KG1 (cell line): ENCODE measurements at regions not wholly inside any gene's neighbourhood (a gene's known extent, or its start where the extent isn't known, plus 50 kb on each side); places are given as distances from the start of the nearest gene placed in this dataset.
A peak's percentile ranks its signal among the peaks of the same experiment; 100 is the strongest.

ENCODE experiments used
- DNase-seq: peaks from one replicate; lab custom pipeline; 2025; lab: John Stamatoyannopoulos, UW

GRCh38 chr20:50273601-50274491, 83.2 kb downstream of the CEBPB start:
- no peak for DNase-seq

- peak; percentile 39 for DNase-seq
Measured at GRCh38 chr20:50274570-50275430, 84.2 kb downstream of the CEBPB start.

GRCh38 chr20:50276119-50277063, 85.8 kb downstream of the CEBPB start:
- DNase-seq: peak; percentile 36

DNA sequence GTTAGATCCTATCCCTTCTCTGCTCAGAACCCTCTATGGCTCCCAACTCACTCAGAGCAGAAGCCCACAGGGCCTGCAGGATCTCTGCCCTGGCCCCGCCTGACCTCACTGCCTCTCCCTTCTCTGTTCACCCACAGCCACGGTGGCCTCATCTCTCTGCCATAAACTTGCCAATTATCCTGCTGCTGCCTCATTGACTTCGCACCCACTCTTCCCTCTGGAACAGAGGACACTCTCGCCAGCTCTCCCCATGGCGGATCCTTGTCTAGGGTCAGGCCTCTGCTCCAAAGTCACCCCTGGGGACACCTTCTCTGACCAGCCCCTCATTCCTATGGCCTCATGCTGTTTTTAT, 86.4 kb downstream of the CEBPB start:
- DNase-seq: no peak

DNA sequence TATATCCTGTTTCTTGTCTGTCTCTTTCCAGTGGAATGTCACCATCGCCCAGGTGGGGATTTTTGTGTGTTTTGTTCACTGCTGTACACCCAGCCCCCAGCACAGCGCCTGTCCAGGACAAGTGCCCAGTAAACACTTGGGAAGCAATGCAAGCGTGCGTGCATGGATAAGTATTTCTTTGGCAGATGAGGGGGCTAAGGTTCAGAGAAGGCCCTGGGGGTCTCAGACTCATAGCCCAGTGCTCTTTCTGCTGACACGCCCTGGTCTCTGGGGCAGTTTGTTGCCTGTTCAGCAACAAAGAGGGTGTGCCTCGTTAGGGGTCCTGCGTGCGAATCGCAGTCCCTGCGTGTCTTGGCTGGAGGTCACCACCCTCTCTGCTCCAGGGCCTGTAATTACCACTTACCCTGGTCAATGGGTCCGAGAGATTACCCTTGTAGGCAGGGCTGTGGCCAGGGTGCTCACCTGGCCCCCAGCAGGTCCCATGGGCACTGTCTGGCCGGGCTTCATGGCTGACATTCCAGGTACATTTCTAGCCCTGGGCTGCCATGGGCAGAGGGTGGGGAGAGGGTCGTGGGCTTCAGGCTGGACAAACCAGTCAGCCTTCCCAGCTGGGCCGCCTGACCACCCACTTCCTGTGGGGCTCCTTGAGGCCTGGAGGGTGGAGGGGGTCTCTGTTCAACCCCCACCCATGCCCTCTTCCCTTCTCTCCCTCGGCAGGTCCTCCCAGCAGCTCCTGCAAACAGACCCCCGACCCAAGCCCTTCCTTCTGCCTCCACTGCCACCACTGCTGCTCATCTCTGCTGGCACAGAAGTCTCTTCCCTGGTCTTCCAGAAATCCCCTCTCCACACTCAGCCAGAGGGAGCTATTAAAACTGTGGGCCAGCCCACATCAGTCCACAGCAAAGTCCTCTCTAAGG, 87.1 kb downstream of the CEBPB start:
- no peak for DNase-seq

DNA sequence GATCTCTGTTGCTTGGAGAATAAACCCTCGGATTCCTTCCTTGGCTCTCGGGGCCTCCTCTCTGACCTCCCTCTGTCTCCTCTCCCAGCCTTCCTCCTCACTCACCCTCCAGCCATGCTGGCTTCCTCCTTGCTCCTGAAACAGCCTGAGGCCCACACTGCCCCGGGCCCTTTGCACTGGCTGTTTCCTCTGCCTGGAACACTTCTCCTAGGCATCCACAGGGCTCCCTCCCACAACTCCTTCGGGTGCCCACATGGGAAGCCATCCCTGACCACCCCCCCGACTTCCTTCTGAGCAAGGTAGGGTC, 87.7 kb downstream of the CEBPB start:
- no peak for DNase-seq

- DNase-seq: no peak
Measured at GRCh38 chr20:50278684-50279531, 88.3 kb downstream of the CEBPB start.

- no peak for DNase-seq
Measured at GRCh38 chr20:50279988-50280850, 89.6 kb downstream of the CEBPB start.

DNA sequence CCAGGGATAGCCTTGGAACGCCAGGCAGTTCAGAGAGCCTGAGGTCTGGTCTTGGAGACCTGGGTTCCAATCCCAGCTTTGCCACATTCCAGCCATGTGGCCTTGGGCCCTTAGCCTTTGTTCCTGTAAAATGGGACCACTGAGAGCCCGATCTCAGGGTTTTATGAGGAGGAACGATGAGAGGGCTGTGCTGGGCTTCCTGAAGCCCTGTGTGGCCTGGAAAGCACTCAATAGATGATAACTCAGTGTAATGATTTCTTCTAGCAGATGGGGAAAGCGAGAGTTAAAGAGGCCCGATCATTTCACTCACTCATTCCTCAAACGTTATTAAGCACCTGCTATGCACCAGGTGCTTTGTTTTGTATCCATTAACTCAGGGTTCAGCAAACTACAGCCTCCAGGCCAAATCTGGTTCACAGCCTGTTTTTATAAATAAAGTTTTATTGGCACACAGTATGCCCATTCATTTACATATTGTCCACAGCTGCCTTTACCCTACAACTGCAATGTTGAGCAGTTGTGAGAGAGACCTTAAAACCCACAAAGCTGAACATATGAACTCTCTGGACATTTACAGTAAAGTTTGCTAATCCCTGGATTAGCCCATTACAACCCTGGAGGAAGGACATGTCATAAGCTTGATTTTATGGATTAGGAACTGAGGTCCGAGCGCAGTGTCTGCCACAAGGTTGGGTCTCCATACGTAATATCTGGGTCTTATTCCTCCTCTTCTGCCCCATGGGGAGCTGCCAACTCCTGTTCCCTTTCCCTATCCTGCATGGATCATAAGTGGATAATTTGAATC, 90.4 kb downstream of the CEBPB start:
- no peak for DNase-seq

DNA sequence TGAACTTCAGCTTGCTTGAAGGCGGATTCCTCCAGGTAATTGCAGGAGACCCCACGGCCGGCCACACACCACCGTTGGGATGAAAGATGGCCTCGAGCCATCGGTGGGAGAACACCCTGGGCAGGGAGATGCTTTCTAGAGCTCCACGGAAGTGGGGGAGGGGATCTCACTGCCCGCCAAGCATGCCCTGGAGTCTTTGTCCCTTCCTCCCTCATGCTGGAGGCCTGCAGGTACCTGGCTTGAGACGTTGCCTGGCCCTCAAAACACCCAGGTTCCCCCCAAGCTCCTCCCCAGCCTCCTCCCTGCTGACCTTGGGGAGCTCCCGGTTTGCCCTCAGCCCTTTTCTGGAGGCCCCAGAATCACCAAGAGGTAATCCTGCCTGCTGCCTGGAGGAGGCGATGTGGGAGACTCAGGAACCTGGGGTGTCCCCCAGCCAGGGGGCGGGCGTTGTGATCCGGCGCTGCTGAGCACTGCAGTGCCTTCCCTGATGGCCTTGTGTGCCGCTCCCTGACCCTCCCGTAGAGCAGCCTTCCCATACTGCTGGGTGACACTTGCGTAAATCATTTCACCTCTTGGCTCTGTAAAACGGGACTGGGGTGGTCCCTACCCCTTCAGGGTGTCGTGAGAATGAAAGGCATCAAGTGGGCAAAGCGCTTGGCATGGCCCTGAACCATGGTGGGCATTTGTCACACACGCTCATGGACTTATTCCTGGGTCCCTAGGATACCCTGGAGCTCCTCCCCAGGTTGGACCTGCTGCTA, 91.4 kb downstream of the CEBPB start:
- DNase-seq: no peak

GRCh38 chr20:50282592-50283241, 92.1 kb downstream of the CEBPB start:
- DNase-seq: no peak

GRCh38 chr20:50283370-50283769, 92.7 kb downstream of the CEBPB start:
- DNase-seq: no peak

DNA sequence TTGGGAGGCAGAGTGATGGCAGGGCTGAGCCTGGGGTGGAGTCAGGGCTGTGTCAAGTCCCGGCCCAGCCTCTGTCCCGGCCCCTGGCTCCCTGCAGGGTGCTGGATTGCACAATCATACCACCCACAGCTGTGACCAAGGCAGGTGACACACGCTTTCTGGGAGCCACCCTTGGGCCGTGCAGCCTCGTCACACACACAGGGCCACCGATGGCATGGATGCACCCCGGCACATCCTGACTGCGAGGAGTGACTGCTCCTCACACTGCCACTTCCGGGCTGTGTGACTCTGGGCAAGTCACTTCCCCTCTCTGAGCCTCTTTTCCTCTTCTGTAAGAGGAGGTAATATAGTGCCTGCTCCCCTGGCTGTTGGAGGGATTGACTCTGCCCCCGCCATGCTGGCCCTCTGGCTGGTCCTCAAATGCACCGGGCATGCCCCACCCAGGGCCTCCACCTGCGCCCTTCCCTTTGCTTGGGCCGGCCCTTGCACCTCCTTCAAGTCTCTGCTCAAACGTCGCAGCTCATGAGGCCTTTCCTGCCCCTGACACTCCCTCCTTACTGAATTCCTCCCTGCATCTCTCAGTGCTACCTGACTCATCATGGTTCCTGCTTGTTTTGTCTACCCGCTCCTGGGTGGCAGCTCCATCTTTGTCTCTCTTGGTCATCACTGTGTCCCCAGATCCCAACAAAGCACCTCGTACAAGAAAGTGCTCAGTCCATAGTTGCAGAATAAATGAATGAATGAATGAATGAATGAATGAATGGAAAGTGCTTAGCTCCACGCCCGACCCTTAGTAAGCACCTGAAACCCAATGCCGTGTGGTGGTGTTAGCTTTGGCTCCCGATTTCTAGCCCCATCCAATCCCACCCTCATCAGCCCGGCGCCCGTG, 93.5 kb downstream of the CEBPB start:
- DNase-seq: no peak

DNA sequence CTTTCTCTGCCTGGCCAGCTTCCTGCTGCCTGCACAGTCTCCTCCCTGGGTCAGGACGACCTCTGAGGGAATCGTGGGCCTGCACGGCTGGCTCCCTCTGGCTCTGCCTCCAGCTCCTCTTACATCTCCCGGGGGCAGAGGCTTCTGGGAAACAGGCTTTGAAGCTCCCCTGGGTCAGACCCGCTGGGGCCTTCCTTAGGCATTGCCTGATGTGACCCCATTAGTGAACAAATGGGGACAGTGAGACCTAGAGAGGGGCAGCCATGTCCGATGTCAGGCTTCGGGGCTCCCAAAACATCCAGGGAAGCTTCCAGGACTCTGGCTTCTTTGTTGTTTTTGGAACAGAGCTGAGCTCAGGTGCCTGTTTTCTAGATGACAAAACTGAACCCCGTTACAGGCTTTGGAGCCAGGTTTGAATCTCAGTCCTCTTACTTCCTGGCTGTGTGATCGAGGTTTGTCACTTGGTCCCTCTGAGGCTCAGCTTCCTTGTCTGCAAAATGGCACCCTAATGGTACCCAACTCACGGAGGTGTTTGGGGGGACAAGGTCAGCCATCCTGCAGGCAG, 94.3 kb downstream of the CEBPB start:
- no peak for DNase-seq

DNA sequence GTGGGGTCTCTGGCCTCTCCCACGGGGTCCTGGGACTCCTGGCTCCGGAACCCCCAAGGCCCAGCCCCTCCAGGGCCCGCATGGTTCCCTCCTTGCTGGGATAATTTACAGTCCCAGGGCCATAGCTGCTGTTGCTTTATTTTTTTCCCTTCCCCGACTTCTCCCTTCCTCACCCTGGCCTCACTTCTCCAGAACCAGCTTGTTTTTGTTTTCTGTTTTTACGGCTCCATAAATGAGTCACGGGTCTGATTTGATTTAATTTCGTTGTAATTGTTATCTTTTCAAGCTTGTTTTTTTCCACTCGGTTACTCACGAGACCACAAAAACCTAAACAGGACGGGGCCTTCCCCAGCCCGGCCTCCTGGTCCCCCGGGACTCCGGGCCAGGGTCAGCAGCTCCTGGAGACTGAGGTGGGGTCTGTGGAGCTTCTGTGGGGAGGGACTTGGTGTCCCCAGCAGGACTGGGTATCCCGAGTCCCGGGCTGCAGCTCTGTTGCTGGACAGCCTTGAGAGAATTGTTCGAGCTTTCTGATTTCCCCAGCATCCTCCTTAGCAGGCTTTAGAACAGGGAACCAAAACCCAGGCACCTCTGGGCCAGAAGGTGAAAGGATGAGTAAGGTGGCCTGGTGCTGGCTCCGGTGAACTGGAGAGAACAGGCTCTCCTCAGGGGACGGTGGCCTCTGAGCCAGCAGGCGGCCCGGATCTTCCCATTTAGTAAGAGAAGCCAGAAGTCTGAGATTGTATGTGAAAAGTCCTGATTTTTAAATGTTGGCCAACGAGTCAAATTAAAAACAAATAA, 94.9 kb downstream of the CEBPB start:
- DNase-seq: no peak
